ENCODE measurements at regions not wholly inside any gene's neighbourhood (a gene's known extent, or its start where the extent isn't known, plus 50 kb on each side); places are given as distances from the start of the nearest gene placed in this dataset.

GRCh38 chr18:26721854-26722564 is 143.5 kb downstream of the AQP4 start:
- no peaks in the 10 kb centered on the region for H3K4me1 ChIP-seq (ENCODE audit: control insufficient read depth, insufficient read depth, low read length, poor library complexity, severe bottlenecking)
- no peaks in the 10 kb centered on the region for H3K27me3 ChIP-seq (ENCODE audit: control insufficient read depth, insufficient read depth, low read length)
- H3K36me3 ChIP-seq (ENCODE audit: control insufficient read depth, insufficient read depth, low read length), result no peaks in the 10 kb centered on the region
- no peaks in the 10 kb centered on the region for H3K27me3 Mint-ChIP-seq
- no peak overlapping the region for H3K4me3 Mint-ChIP-seq
- H3K27ac Mint-ChIP-seq, result no peak overlapping the region
- no peak for ATAC-seq (ENCODE audit: low read depth in 2 of 2)
- H3K9me3 ChIP-seq (ENCODE audit: control insufficient read depth in 2 of 2, low read length in 2 of 2), result no peaks in the 10 kb centered on the region
- H3K4me3 ChIP-seq (ENCODE audit: low read depth, low read length), result no peak overlapping the region
- no peaks in the 10 kb centered on the region for H3K4me1 Mint-ChIP-seq
- no peak overlapping the region for H3K27ac ChIP-seq (ENCODE audit: insufficient read depth, low read length, poor library complexity, severe bottlenecking)
- H3K36me3 Mint-ChIP-seq, result no peaks in the 10 kb centered on the region
- DNase-seq, result no peak
- H3K9me3 Mint-ChIP-seq, result no peaks in the 10 kb centered on the region

GRCh38 chr18:26719896-26720295 is 145.6 kb downstream of the AQP4 start:
- no peaks in the 10 kb centered on the region for H3K27me3 Mint-ChIP-seq
- no peak overlapping the region for H3K27ac Mint-ChIP-seq
- H3K4me1 Mint-ChIP-seq, result no peaks in the 10 kb centered on the region
- no peak overlapping the region for H3K4me3 Mint-ChIP-seq
- no peaks in the 10 kb centered on the region for H3K4me1 ChIP-seq (ENCODE audit: control insufficient read depth, insufficient read depth, low read length, poor library complexity, severe bottlenecking)
- no peaks in the 10 kb centered on the region for H3K9me3 ChIP-seq (ENCODE audit: control insufficient read depth in 2 of 2, low read length in 2 of 2)
- no peaks in the 10 kb centered on the region for H3K36me3 Mint-ChIP-seq
- H3K9me3 Mint-ChIP-seq, result peaks cover 0 to 3% (median 0%) of the 10 kb centered on the region in 7 donors
- no peak overlapping the region for H3K4me3 ChIP-seq (ENCODE audit: low read depth, low read length)
- no peak overlapping the region for H3K27ac ChIP-seq (ENCODE audit: insufficient read depth, low read length, poor library complexity, severe bottlenecking)
- DNase-seq (no peak), ATAC-seq (ENCODE audit: low read depth in 2 of 2) (no peak)
- H3K27me3 ChIP-seq (ENCODE audit: control insufficient read depth, insufficient read depth, low read length), result no peaks in the 10 kb centered on the region
- no peaks in the 10 kb centered on the region for H3K36me3 ChIP-seq (ENCODE audit: control insufficient read depth, insufficient read depth, low read length)

- Histone ChIP-seq H3K36me3 (ENCODE audit: control insufficient read depth, insufficient read depth, low read length) (no peaks in the 10 kb centered on the region), H3K27me3 (ENCODE audit: control insufficient read depth, insufficient read depth, low read length) (no peaks in the 10 kb centered on the region), H3K4me3 (ENCODE audit: low read depth, low read length) (no peak overlapping the region), H3K4me1 (ENCODE audit: control insufficient read depth, insufficient read depth, low read length, poor library complexity, severe bottlenecking) (no peaks in the 10 kb centered on the region), H3K9me3 (ENCODE audit: control insufficient read depth in 2 of 2, low read length in 2 of 2) (no peaks in the 10 kb centered on the region), H3K27ac (ENCODE audit: insufficient read depth, low read length, poor library complexity, severe bottlenecking) (no peak overlapping the region)
- DNase-seq (no peak), ATAC-seq (ENCODE audit: low read depth in 2 of 2) (no peak)
- Mint-ChIP-seq H3K27me3 (no peaks in the 10 kb centered on the region), H3K9me3 (peaks cover 0 to 4% (median 0%) of the 10 kb centered on the region in 7 donors), H3K4me1 (no peaks in the 10 kb centered on the region), H3K27ac (no peak overlapping the region), H3K4me3 (no peak overlapping the region), H3K36me3 (no peaks in the 10 kb centered on the region)
These were observed 148.3 kb downstream of the AQP4 start for GRCh38 chr18:26717123-26717719.

- ATAC-seq (ENCODE audit: low read depth in 2 of 2) (no peak), DNase-seq (no peak)
- H3K27me3 ChIP-seq (ENCODE audit: control insufficient read depth, insufficient read depth, low read length), result no peaks in the 10 kb centered on the region
- no peaks in the 10 kb centered on the region for H3K36me3 ChIP-seq (ENCODE audit: control insufficient read depth, insufficient read depth, low read length)
- H3K4me1 ChIP-seq (ENCODE audit: control insufficient read depth, insufficient read depth, low read length, poor library complexity, severe bottlenecking), result no peaks in the 10 kb centered on the region
- Mint-ChIP-seq H3K4me1 (no peaks in the 10 kb centered on the region), H3K27me3 (no peaks in the 10 kb centered on the region), H3K27ac (no peak overlapping the region), H3K36me3 (no peaks in the 10 kb centered on the region), H3K4me3 (no peak overlapping the region), H3K9me3 (peaks cover 0 to 4% (median 0%) of the 10 kb centered on the region in 7 donors)
- no peak overlapping the region for H3K27ac ChIP-seq (ENCODE audit: insufficient read depth, low read length, poor library complexity, severe bottlenecking)
- no peak overlapping the region for H3K4me3 ChIP-seq (ENCODE audit: low read depth, low read length)
- no peaks in the 10 kb centered on the region for H3K9me3 ChIP-seq (ENCODE audit: control insufficient read depth in 2 of 2, low read length in 2 of 2)
These were observed 150.8 kb downstream of the AQP4 start for GRCh38 chr18:26714739-26715138.

- H3K27me3 ChIP-seq (ENCODE audit: control insufficient read depth, insufficient read depth, low read length), result no peaks in the 10 kb centered on the region
These were observed 153.8 kb downstream of the AQP4 start for GRCh38 chr18:26711756-26712155.

GRCh38 chr18:26710470-26711096 is 154.9 kb downstream of the AQP4 start:
- ATAC-seq (ENCODE audit: low read depth in 2 of 2), result no peak
- Histone ChIP-seq H3K4me3 (ENCODE audit: low read depth, low read length) (no peak overlapping the region), H3K9me3 (ENCODE audit: control insufficient read depth in 2 of 2, low read length in 2 of 2) (no peaks in the 10 kb centered on the region), H3K27me3 (ENCODE audit: control insufficient read depth, insufficient read depth, low read length) (no peaks in the 10 kb centered on the region), H3K36me3 (ENCODE audit: control insufficient read depth, insufficient read depth, low read length) (no peaks in the 10 kb centered on the region), H3K4me1 (ENCODE audit: control insufficient read depth, insufficient read depth, low read length, poor library complexity, severe bottlenecking) (no peaks in the 10 kb centered on the region), H3K27ac (ENCODE audit: insufficient read depth, low read length, poor library complexity, severe bottlenecking) (no peak overlapping the region)
- Mint-ChIP-seq H3K27ac (no peak overlapping the region), H3K27me3 (no peaks in the 10 kb centered on the region), H3K4me3 (no peak overlapping the region), H3K36me3 (no peaks in the 10 kb centered on the region), H3K9me3 (peaks cover 0 to 2% (median 0%) of the 10 kb centered on the region in 7 donors), H3K4me1 (no peaks in the 10 kb centered on the region)
- peak in 1 of 3 donors; percentile 24 for DNase-seq

More at GRCh38 chr18:26711756-26712155, 153.8 kb downstream of the AQP4 start:
- no peaks in the 10 kb centered on the region for H3K27me3 Mint-ChIP-seq
- Histone ChIP-seq H3K36me3 (ENCODE audit: control insufficient read depth, insufficient read depth, low read length) (no peaks in the 10 kb centered on the region), H3K4me1 (ENCODE audit: control insufficient read depth, insufficient read depth, low read length, poor library complexity, severe bottlenecking) (no peaks in the 10 kb centered on the region), H3K27ac (ENCODE audit: insufficient read depth, low read length, poor library complexity, severe bottlenecking) (no peak overlapping the region), H3K9me3 (ENCODE audit: control insufficient read depth in 2 of 2, low read length in 2 of 2) (no peaks in the 10 kb centered on the region), H3K4me3 (ENCODE audit: low read depth, low read length) (no peak overlapping the region)
- H3K4me3 Mint-ChIP-seq, result no peak overlapping the region
- DNase-seq (no peak), ATAC-seq (ENCODE audit: low read depth in 2 of 2) (no peak)
- no peaks in the 10 kb centered on the region for H3K36me3 Mint-ChIP-seq
- peaks cover 0 to 4% (median 0%) of the 10 kb centered on the region in 7 donors for H3K9me3 Mint-ChIP-seq
- H3K27ac Mint-ChIP-seq, result no peak overlapping the region
- no peaks in the 10 kb centered on the region for H3K4me1 Mint-ChIP-seq

- H3K9me3 ChIP-seq (ENCODE audit: control insufficient read depth in 2 of 2, low read length in 2 of 2), result no peaks in the 10 kb centered on the region
These were observed 155.6 kb downstream of the AQP4 start for GRCh38 chr18:26709897-26710296.

More at GRCh38 chr18:26709897-26710296, 155.6 kb downstream of the AQP4 start:
- ATAC-seq (ENCODE audit: low read depth in 2 of 2) (no peak), DNase-seq (no peak)
- Histone ChIP-seq H3K4me3 (ENCODE audit: low read depth, low read length) (no peak overlapping the region), H3K27me3 (ENCODE audit: control insufficient read depth, insufficient read depth, low read length) (no peaks in the 10 kb centered on the region), H3K36me3 (ENCODE audit: control insufficient read depth, insufficient read depth, low read length) (no peaks in the 10 kb centered on the region), H3K4me1 (ENCODE audit: control insufficient read depth, insufficient read depth, low read length, poor library complexity, severe bottlenecking) (no peaks in the 10 kb centered on the region), H3K27ac (ENCODE audit: insufficient read depth, low read length, poor library complexity, severe bottlenecking) (no peak overlapping the region)
- H3K27ac Mint-ChIP-seq, result no peak overlapping the region
- no peak overlapping the region for H3K4me3 Mint-ChIP-seq
- H3K9me3 Mint-ChIP-seq, result peaks cover 0 to 4% (median 0%) of the 10 kb centered on the region in 7 donors
- H3K36me3 Mint-ChIP-seq, result no peaks in the 10 kb centered on the region
- no peaks in the 10 kb centered on the region for H3K4me1 Mint-ChIP-seq
- no peaks in the 10 kb centered on the region for H3K27me3 Mint-ChIP-seq
